ENCODE measurements at regions not wholly inside any gene's neighbourhood (a gene's known extent, or its start where the extent isn't known, plus 50 kb on each side); places are given as distances from the start of the nearest gene placed in this dataset.

GRCh38 chr4:84378356-84378755 lies 120.7 kb downstream of the NKX6-1 start:
- Histone ChIP-seq H3K27me3 (no peaks in the 10 kb centered on the region), H3K4me1 (no peaks in the 10 kb centered on the region), H3K36me3 (no peaks in the 10 kb centered on the region), H3K4me3 (no peak overlapping the region), H3K27ac (no peak overlapping the region), H3K9me3 (no peaks in the 10 kb centered on the region)
- no peak for DNase-seq (ENCODE audit: low spot score)
- TF ChIP-seq, protein P1, sequence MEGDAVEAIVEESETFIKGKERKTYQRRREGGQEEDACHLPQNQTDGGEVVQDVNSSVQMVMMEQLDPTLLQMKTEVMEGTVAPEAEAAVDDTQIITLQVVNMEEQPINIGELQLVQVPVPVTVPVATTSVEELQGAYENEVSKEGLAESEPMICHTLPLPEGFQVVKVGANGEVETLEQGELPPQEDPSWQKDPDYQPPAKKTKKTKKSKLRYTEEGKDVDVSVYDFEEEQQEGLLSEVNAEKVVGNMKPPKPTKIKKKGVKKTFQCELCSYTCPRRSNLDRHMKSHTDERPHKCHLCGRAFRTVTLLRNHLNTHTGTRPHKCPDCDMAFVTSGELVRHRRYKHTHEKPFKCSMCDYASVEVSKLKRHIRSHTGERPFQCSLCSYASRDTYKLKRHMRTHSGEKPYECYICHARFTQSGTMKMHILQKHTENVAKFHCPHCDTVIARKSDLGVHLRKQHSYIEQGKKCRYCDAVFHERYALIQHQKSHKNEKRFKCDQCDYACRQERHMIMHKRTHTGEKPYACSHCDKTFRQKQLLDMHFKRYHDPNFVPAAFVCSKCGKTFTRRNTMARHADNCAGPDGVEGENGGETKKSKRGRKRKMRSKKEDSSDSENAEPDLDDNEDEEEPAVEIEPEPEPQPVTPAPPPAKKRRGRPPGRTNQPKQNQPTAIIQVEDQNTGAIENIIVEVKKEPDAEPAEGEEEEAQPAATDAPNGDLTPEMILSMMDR (IDR thresholded peaks at IDR 0.05) = no peak

- TF ChIP-seq, protein P1 (IDR thresholded peaks at IDR 0.05) = no peak
- no peak overlapping the region for H3K27ac ChIP-seq
- no peaks in the 10 kb centered on the region for H3K36me3 ChIP-seq
- no peaks in the 10 kb centered on the region for H3K4me1 ChIP-seq
- H3K4me3 ChIP-seq = no peak overlapping the region
- H3K9me3 ChIP-seq = no peaks in the 10 kb centered on the region
- H3K27me3 ChIP-seq = no peaks in the 10 kb centered on the region
- DNase-seq (ENCODE audit: low spot score) = no peak
Measured at GRCh38 chr4:84366907-84367306, 132.2 kb downstream of the NKX6-1 start.

- TF ChIP-seq, protein P1 (IDR thresholded peaks at IDR 0.05) = no peak
- H3K4me1 ChIP-seq = no peaks in the 10 kb centered on the region
- no peak overlapping the region for H3K4me3 ChIP-seq
- no peak overlapping the region for H3K27ac ChIP-seq
- H3K27me3 ChIP-seq = no peaks in the 10 kb centered on the region
- DNase-seq (ENCODE audit: low spot score) = no peak
- peaks cover 0 to 6% of the 10 kb centered on the region in 2 donors for H3K9me3 ChIP-seq
- no peaks in the 10 kb centered on the region for H3K36me3 ChIP-seq
Measured at GRCh38 chr4:84366161-84366560, 132.9 kb downstream of the NKX6-1 start.

DNA sequence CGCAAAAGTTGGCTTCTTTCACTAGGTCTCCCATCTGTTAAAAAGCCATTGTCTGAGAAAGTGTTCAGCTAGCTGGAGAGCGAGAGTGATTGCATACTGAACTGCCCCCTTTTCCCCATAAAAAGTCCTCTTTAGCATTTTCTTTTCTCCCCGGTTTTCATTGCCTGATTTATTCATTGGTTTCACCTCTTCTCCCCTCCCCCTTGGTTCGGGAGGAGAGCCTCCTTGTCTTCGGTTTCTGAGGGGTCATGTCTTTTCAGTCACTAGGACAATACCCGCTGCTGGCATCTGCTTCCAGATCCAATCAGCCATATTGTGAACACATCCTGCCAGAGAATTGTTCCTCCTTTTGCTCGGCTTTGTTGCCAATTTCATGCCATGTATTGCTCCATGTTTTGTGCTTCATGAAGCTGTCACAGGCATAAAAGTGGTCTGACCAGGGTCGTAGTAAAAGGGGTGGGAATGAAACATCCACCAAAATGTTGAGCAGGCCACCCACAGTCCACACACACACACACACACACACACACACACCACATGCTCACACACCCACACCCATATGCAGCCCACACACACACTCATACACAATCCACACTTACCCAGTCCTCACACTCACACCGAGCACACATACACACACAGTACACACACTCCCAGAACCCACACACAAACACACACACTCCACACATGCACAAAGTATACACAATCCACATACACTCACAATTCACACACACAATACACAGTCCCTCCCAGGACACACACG lies 136.0 kb downstream of the NKX6-1 start:
- H3K36me3 ChIP-seq = no peaks in the 10 kb centered on the region
- no peak overlapping the region for H3K27ac ChIP-seq
- TF ChIP-seq, protein P1 (IDR thresholded peaks at IDR 0.05) = no peak
- no peaks in the 10 kb centered on the region for H3K27me3 ChIP-seq
- H3K4me3 ChIP-seq = no peak overlapping the region
- H3K4me1 ChIP-seq = no peaks in the 10 kb centered on the region
- peaks cover 0 to 7% of the 10 kb centered on the region in 2 donors for H3K9me3 ChIP-seq
- no peak for DNase-seq (ENCODE audit: low spot score)

GRCh38 chr4:84342161-84342560 lies 156.9 kb downstream of the NKX6-1 start:
- no peaks in the 10 kb centered on the region for H3K27me3 ChIP-seq
- no peak overlapping the region for H3K4me3 ChIP-seq
- H3K27ac ChIP-seq = no peak overlapping the region
- no peaks in the 10 kb centered on the region for H3K4me1 ChIP-seq
- TF ChIP-seq, protein P1 (IDR thresholded peaks at IDR 0.05) = no peak
- peaks cover 0 to 36% of the 10 kb centered on the region in 2 donors for H3K9me3 ChIP-seq
- no peaks in the 10 kb centered on the region for H3K36me3 ChIP-seq
- DNase-seq (ENCODE audit: low spot score) = no peak

- Histone ChIP-seq H3K4me1 (no peaks in the 10 kb centered on the region), H3K9me3 (peaks cover 0 to 36% of the 10 kb centered on the region in 2 donors), H3K36me3 (no peaks in the 10 kb centered on the region), H3K4me3 (no peak overlapping the region), H3K27me3 (no peaks in the 10 kb centered on the region), H3K27ac (no peak overlapping the region)
- DNase-seq (ENCODE audit: low spot score) = no peak
- TF ChIP-seq, protein P1 (IDR thresholded peaks at IDR 0.05) = no peak
Measured at GRCh38 chr4:84341559-84341958, 157.5 kb downstream of the NKX6-1 start.

Measured in right atrium auricular region (tissue), 2 donors.